Activated CD8-positive, alpha-beta memory T cell treated with anti-CD3 and anti-CD28 coated beads for 24 hours (primary cell): ENCODE measurements at regions not wholly inside any gene's neighbourhood (a gene's known extent, or its start where the extent isn't known, plus 50 kb on each side); places are given as distances from the start of the nearest gene placed in this dataset.
"Not testable (repeated sequence)": the region's sequence is repeated elsewhere in the genome, so short reads cannot be mapped to it uniquely, and the experiment has no call there.

ENCODE experiments used
- DNase-seq: peaks from one replicate; pipeline ENCODE4 v3.0.0-alpha.2; 2020

GRCh38 chr21:14753466-14754258, 207.5 kb upstream of the SAMSN1 start:
- no peak for DNase-seq

- DNase-seq: no peak
Observed at GRCh38 chr21:14753069-14753465, 207.0 kb upstream of the SAMSN1 start.

- DNase-seq: no peak
Observed at GRCh38 chr21:14752345-14752909, 206.3 kb upstream of the SAMSN1 start.

GRCh38 chr21:14751602-14752344, 205.7 kb upstream of the SAMSN1 start:
- no peak for DNase-seq

GRCh38 chr21:14751011-14751410, 204.9 kb upstream of the SAMSN1 start:
- no peak for DNase-seq

GRCh38 chr21:14750041-14750440, 203.9 kb upstream of the SAMSN1 start:
- DNase-seq: no peak

- DNase-seq: no peak
Observed at GRCh38 chr21:14748662-14749061, 202.5 kb upstream of the SAMSN1 start.

- no peak for DNase-seq
Observed at GRCh38 chr21:14744368-14744767, 198.3 kb upstream of the SAMSN1 start.

GRCh38 chr21:14742119-14742518, 196.0 kb upstream of the SAMSN1 start:
- DNase-seq: no peak

GRCh38 chr21:14741256-14741655, 195.1 kb upstream of the SAMSN1 start:
- DNase-seq: no peak

GRCh38 chr21:14740692-14741091, 194.6 kb upstream of the SAMSN1 start:
- DNase-seq: no peak

- DNase-seq: no peak
Observed at GRCh38 chr21:14740116-14740515, 194.0 kb upstream of the SAMSN1 start.

GRCh38 chr21:14739590-14739989, 193.5 kb upstream of the SAMSN1 start:
- DNase-seq: no peak

- DNase-seq: not testable (repeated sequence)
Observed at GRCh38 chr21:14738576-14738975, 192.5 kb upstream of the SAMSN1 start.

GRCh38 chr21:14737922-14738321, 191.8 kb upstream of the SAMSN1 start:
- no peak for DNase-seq

- DNase-seq: no peak
Observed at GRCh38 chr21:14737284-14737691, 191.2 kb upstream of the SAMSN1 start.

- no peak for DNase-seq
Observed at GRCh38 chr21:14736672-14737071, 190.6 kb upstream of the SAMSN1 start.

GRCh38 chr21:14736162-14736561, 190.0 kb upstream of the SAMSN1 start:
- DNase-seq: no peak

- DNase-seq: no peak
Observed at GRCh38 chr21:14734833-14735232, 188.7 kb upstream of the SAMSN1 start.

GRCh38 chr21:14734191-14734590, 188.1 kb upstream of the SAMSN1 start:
- DNase-seq: no peak

GRCh38 chr21:14725219-14725618, 179.1 kb upstream of the SAMSN1 start:
- DNase-seq: no peak

GRCh38 chr21:14722841-14723483, 176.8 kb upstream of the SAMSN1 start:
- DNase-seq: no peak

GRCh38 chr21:14720237-14720636, 174.1 kb upstream of the SAMSN1 start:
- no peak for DNase-seq

GRCh38 chr21:14718951-14719350, 172.8 kb upstream of the SAMSN1 start:
- no peak for DNase-seq
